IPS-NIHi11 (cell line): ENCODE measurements at regions not wholly inside any gene's neighbourhood (a gene's known extent, or its start where the extent isn't known, plus 50 kb on each side); places are given as distances from the start of the nearest gene placed in this dataset.

Source experiments
- DNase-seq: peaks from one replicate; pipeline ENCODE4 v3.0.0; 2012; ENCODE audit warnings: mixed read lengths, low spot score

- no peak for DNase-seq
These were observed 57.0 kb upstream of the UBE2E2 start for GRCh38 chr3:23146163-23146562.

- no peak for DNase-seq
These were observed 50.1 kb upstream of the UBE2E2 start for GRCh38 chr3:23152989-23153388.
